ENCODE measurements at regions not wholly inside any gene's neighbourhood (a gene's known extent, or its start where the extent isn't known, plus 50 kb on each side); places are given as distances from the start of the nearest gene placed in this dataset.

GRCh38 chr2:153391131-153391530, 87.4 kb downstream of the RPRM start:
- no peak for TF ChIP-seq CTCF (IDR thresholded peaks at IDR 0.05)
- TF ChIP-seq POLR2A (IDR thresholded peaks at IDR 0.05), result no peak
- TF ChIP-seq POLR2AphosphoS5 (IDR thresholded peaks at IDR 0.05), result no peak
